Stimulated activated CD8-positive, alpha-beta memory T cell treated with anti-CD3 and anti-CD28 coated beads, Interleukin-2, amount 100 ng/mL, for 48 hours (primary cell): ENCODE measurements at regions not wholly inside any gene's neighbourhood (a gene's known extent, or its start where the extent isn't known, plus 50 kb on each side); places are given as distances from the start of the nearest gene placed in this dataset.

Experiments
- DNase-seq, 2 donors: peaks; one replicate each; pipeline ENCODE4 v3.0.0-alpha.2; 2020; ENCODE audit warnings: low read depth in 2 of 2

GRCh38 chr20:41881466-41882046 lies 263.4 kb upstream of the CHD6 start:
- no peak for DNase-seq

GRCh38 chr20:41879123-41879522 lies 260.9 kb upstream of the CHD6 start:
- DNase-seq = no peak

- DNase-seq = no peak
Observed at GRCh38 chr20:41877911-41878310, 259.7 kb upstream of the CHD6 start.

GRCh38 chr20:41874658-41875057 lies 256.5 kb upstream of the CHD6 start:
- no peak for DNase-seq

GRCh38 chr20:41872930-41873329 lies 254.8 kb upstream of the CHD6 start:
- no peak for DNase-seq

GRCh38 chr20:41870869-41871462 lies 252.8 kb upstream of the CHD6 start:
- DNase-seq = no peak

GRCh38 chr20:41869261-41869660 lies 251.1 kb upstream of the CHD6 start:
- DNase-seq = no peak

GRCh38 chr20:41865938-41866337 lies 247.8 kb upstream of the CHD6 start:
- DNase-seq = no peak

- no peak for DNase-seq
Observed at GRCh38 chr20:41862476-41862875, 244.3 kb upstream of the CHD6 start.

GRCh38 chr20:41861772-41862422 lies 243.7 kb upstream of the CHD6 start:
- no peak for DNase-seq

- DNase-seq = no peak
Observed at GRCh38 chr20:41854765-41855164, 236.6 kb upstream of the CHD6 start.

GRCh38 chr20:41853806-41854205 lies 235.6 kb upstream of the CHD6 start:
- DNase-seq = no peak

GRCh38 chr20:41848180-41848579 lies 230.0 kb upstream of the CHD6 start:
- DNase-seq = no peak

- DNase-seq = no peak
Observed at GRCh38 chr20:41837669-41838224, 219.6 kb upstream of the CHD6 start.

- no peak for DNase-seq
Observed at GRCh38 chr20:41833739-41834138, 215.6 kb upstream of the CHD6 start.

GRCh38 chr20:41830702-41831101 lies 212.5 kb upstream of the CHD6 start:
- no peak for DNase-seq

GRCh38 chr20:41819436-41819835 lies 201.3 kb upstream of the CHD6 start:
- DNase-seq = no peak

GRCh38 chr20:41818991-41819390 lies 200.8 kb upstream of the CHD6 start:
- no peak for DNase-seq

GRCh38 chr20:41818369-41818768 lies 200.2 kb upstream of the CHD6 start:
- DNase-seq = no peak

GRCh38 chr20:41811456-41811855 lies 193.3 kb upstream of the CHD6 start:
- DNase-seq = no peak

- no peak for DNase-seq
Observed at GRCh38 chr20:41800040-41800439, 181.9 kb upstream of the CHD6 start.

GRCh38 chr20:41798930-41799502 lies 180.8 kb upstream of the CHD6 start:
- no peak for DNase-seq

- DNase-seq = no peak
Observed at GRCh38 chr20:41786158-41786557, 168.0 kb upstream of the CHD6 start.
